ENCODE measurements at regions not wholly inside any gene's neighbourhood (a gene's known extent, or its start where the extent isn't known, plus 50 kb on each side); places are given as distances from the start of the nearest gene placed in this dataset.
A peak's percentile ranks its signal among the peaks of the same experiment; 100 is the strongest.

- no peak for DNase-seq (ENCODE audit: low read depth, low spot score)
Observed at GRCh38 chr2:158732573-158733429, 62.3 kb upstream of the DAPL1 start.

- DNase-seq (ENCODE audit: low read depth, low spot score): peak; percentile 89
Observed at GRCh38 chr2:158733430-158733755, 61.7 kb upstream of the DAPL1 start.

GRCh38 chr2:158734442-158734841, 60.7 kb upstream of the DAPL1 start:
- no peak for DNase-seq (ENCODE audit: low read depth, low spot score)

- no peak for DNase-seq (ENCODE audit: low read depth, low spot score)
Observed at GRCh38 chr2:158735822-158736580, 59.1 kb upstream of the DAPL1 start.

- DNase-seq (ENCODE audit: low read depth, low spot score): no peak
Observed at GRCh38 chr2:158738363-158738762, 56.8 kb upstream of the DAPL1 start.

- no peak for DNase-seq (ENCODE audit: low read depth, low spot score)
Observed at GRCh38 chr2:158740127-158740526, 55.0 kb upstream of the DAPL1 start.

GRCh38 chr2:158740621-158741020, 54.5 kb upstream of the DAPL1 start:
- peak; percentile 44 for DNase-seq (ENCODE audit: low read depth, low spot score)

GRCh38 chr2:158741625-158742024, 53.5 kb upstream of the DAPL1 start:
- no peak for DNase-seq (ENCODE audit: low read depth, low spot score)

- DNase-seq (ENCODE audit: low read depth, low spot score): no peak
Observed at GRCh38 chr2:158742536-158742935, 52.6 kb upstream of the DAPL1 start.

GRCh38 chr2:158743466-158743865, 51.7 kb upstream of the DAPL1 start:
- no peak for DNase-seq (ENCODE audit: low read depth, low spot score)

GRCh38 chr2:158743879-158744278, 51.2 kb upstream of the DAPL1 start:
- no peak for DNase-seq (ENCODE audit: low read depth, low spot score)

- DNase-seq (ENCODE audit: low read depth, low spot score): peak; percentile 79
Observed at GRCh38 chr2:158745067-158745865, 49.9 kb upstream of the DAPL1 start.

Data from astrocyte of the hippocampus (primary cell).